IMR-90 (cell line): ENCODE measurements at regions not wholly inside any gene's neighbourhood (a gene's known extent, or its start where the extent isn't known, plus 50 kb on each side); places are given as distances from the start of the nearest gene placed in this dataset.

Experiments used
- ATAC-seq: fragments of 200-7000 bp; cut with Tn5 transposase; 2 replicates; pipeline ENCODE4 v1.9.1; 2020; ENCODE audit warnings: low read depth, mild to moderate bottlenecking, moderate library complexity
- BruUV-seq: library from RNA; stranded (reverse); fragments of 400-500 nt; replicated peaks from 2 replicates; lab custom pipeline; 2021; lab: Mats Ljungman, UMichigan
- CTCF ChIA-PET: fragments of 300-600 bp; formaldehyde crosslinking; extraction: SDS; loops from one replicate; lab custom pipeline; 2021; ENCODE audit warnings: antibody characterized with exemption; lab: Yijun Ruan, JAX
- POLR2A ChIA-PET: fragments of 300-600 bp; sonication (Branson Sonifier 250); formaldehyde crosslinking; loops from one replicate; lab custom pipeline; 2022; ENCODE audit warnings: antibody characterized with exemption; ENCODE audit not compliant: unreplicated experiment; lab: Charles Lee
- DNase-seq: peaks from one replicate; pipeline ENCODE4 v3.0.0; 2013
- H2AFZ ChIP-seq: replicated peaks from 2 replicates; pipeline ENCODE3; 2013; ENCODE audit warnings: low read length, mild to moderate bottlenecking; ENCODE audit not compliant: poor library complexity
- H2AK5ac ChIP-seq: 2 replicates; pipeline ENCODE4 v1.6.1; 2013; ENCODE audit warnings: low read depth, low read length, inconsistent platforms
- H2AK9ac ChIP-seq: replicated peaks from 2 replicates; pipeline ENCODE3; 2013; ENCODE audit warnings: mild to moderate bottlenecking, low read depth, low read length, moderate library complexity; ENCODE audit not compliant: poor library complexity
- H2BK120ac ChIP-seq: 2 replicates; pipeline ENCODE4 v1.6.1; 2013; ENCODE audit warnings: low read depth, low read length, inconsistent platforms
- H2BK15ac ChIP-seq: 3 replicates; pipeline ENCODE4 v1.6.1; 2013; ENCODE audit warnings: low read depth, low read length, inconsistent platforms
- H2BK20ac ChIP-seq: 2 replicates; pipeline ENCODE4 v1.6.1; 2013; ENCODE audit warnings: low read depth, mild to moderate bottlenecking, inconsistent platforms, low read length, moderate library complexity
- H2BK5ac ChIP-seq: 2 replicates; pipeline ENCODE4 v1.6.1; 2013; ENCODE audit warnings: mild to moderate bottlenecking, low read depth, low read length, inconsistent platforms; ENCODE audit not compliant: poor library complexity, severe bottlenecking
- H3K14ac ChIP-seq: replicated peaks from 2 replicates; pipeline ENCODE4 v1.6.1; 2013; ENCODE audit warnings: low read depth, low read length, inconsistent platforms
- H3K18ac ChIP-seq: 2 replicates; pipeline ENCODE4 v1.6.1; 2013; ENCODE audit warnings: low read depth, low read length, control low read depth
- H3K23ac ChIP-seq: 2 replicates; pipeline ENCODE4 v1.6.1; 2013; ENCODE audit warnings: low read depth, low read length, inconsistent platforms
- H3K27ac ChIP-seq: 2 replicates; pipeline ENCODE4 v1.5.1; 2013; ENCODE audit warnings: mild to moderate bottlenecking, control low read depth, low read length; ENCODE audit not compliant: insufficient read depth
- H3K27me3 ChIP-seq: 2 replicates; pipeline ENCODE4 v1.6.1; 2013; ENCODE audit warnings: low read length; ENCODE audit not compliant: control insufficient read depth, insufficient read depth
- H3K36me3 ChIP-seq: 2 replicates; pipeline ENCODE4 v1.6.1; 2013; ENCODE audit warnings: low read length, mixed read lengths; ENCODE audit not compliant: control insufficient read depth, insufficient read depth
- H3K4ac ChIP-seq: 2 replicates; pipeline ENCODE4 v1.6.1; 2013; ENCODE audit warnings: low read depth, low read length, inconsistent platforms
- H3K4me1 ChIP-seq: 2 replicates; pipeline ENCODE4 v1.6.1; 2013; ENCODE audit warnings: low read length, mixed read lengths; ENCODE audit not compliant: control insufficient read depth, insufficient read depth
- H3K4me2 ChIP-seq: 2 replicates; pipeline ENCODE4 v1.6.1; 2013; ENCODE audit warnings: low read depth, mild to moderate bottlenecking, control low read depth, low read length, moderate library complexity
- H3K4me3 ChIP-seq: 2 replicates; pipeline ENCODE4 v1.5.1; 2013; ENCODE audit warnings: low read depth, mild to moderate bottlenecking, control low read depth, low read length, moderate library complexity; ENCODE audit not compliant: insufficient read depth
- H3K56ac ChIP-seq: 2 replicates; pipeline ENCODE4 v1.6.1; 2013; ENCODE audit warnings: low read length, inconsistent platforms; ENCODE audit not compliant: insufficient read depth; ENCODE audit errors: extremely low read depth
- H3K79me1 ChIP-seq, 2 experiments: 2 replicates each; pipeline ENCODE4 v1.6.1; 2013; ENCODE audit warnings: low read length in 2 of 2, inconsistent platforms in 1 of 2, low read depth in 1 of 2
- H3K9ac ChIP-seq: 2 replicates; pipeline ENCODE4 v1.6.1; 2013; ENCODE audit warnings: low read depth, low read length, control low read depth
- H3K9me1 ChIP-seq: 2 replicates; pipeline ENCODE4 v1.6.1; 2013; ENCODE audit warnings: low read length, inconsistent platforms; ENCODE audit not compliant: insufficient read depth
- H3K9me3 ChIP-seq: 2 replicates; pipeline ENCODE4 v1.6.1; 2013; ENCODE audit warnings: low read length; ENCODE audit not compliant: control insufficient read depth, insufficient read depth
- H4K20me1 ChIP-seq: 2 replicates; pipeline ENCODE4 v1.6.1; 2013; ENCODE audit warnings: low read length, inconsistent platforms; ENCODE audit not compliant: insufficient read depth
- H4K5ac ChIP-seq: 2 replicates; pipeline ENCODE4 v1.6.1; 2013; ENCODE audit warnings: mild to moderate bottlenecking, low read depth, low read length, control low read depth
- H4K8ac ChIP-seq, 2 experiments: 2 replicates each; pipeline ENCODE4 v1.6.1; 2013; ENCODE audit warnings: low read depth in 2 of 2, low read length in 2 of 2, control low read depth in 1 of 2, inconsistent platforms in 1 of 2
- H4K91ac ChIP-seq: 2 replicates; pipeline ENCODE4 v1.6.1; 2013; ENCODE audit warnings: low read depth, low read length, inconsistent platforms; ENCODE audit not compliant: insufficient read depth
- BHLHE40 ChIP-seq: fragments of 150-350 bp; IDR thresholded peaks from 2 replicates; pipeline ENCODE4 v1.6.1; 2016; ENCODE audit warnings: mild to moderate bottlenecking, low read depth, low read length
- CEBPB ChIP-seq: IDR thresholded peaks from 2 replicates; pipeline ENCODE4 v1.6.1; 2012; ENCODE audit warnings: low read depth, low read length, improper control_type of control experiment
- ELK1 ChIP-seq: fragments of 150-350 bp; IDR thresholded peaks from 2 replicates; pipeline ENCODE4 v1.6.1; 2016; ENCODE audit warnings: low read depth, mild to moderate bottlenecking, low read length, moderate library complexity, borderline replicate concordance
- MAFK ChIP-seq: IDR thresholded peaks from 2 replicates; pipeline ENCODE4 v1.6.1; 2012; ENCODE audit warnings: low read depth, low read length, improper control_type of control experiment
- MAZ ChIP-seq: IDR thresholded peaks from 2 replicates; pipeline ENCODE4 v1.6.1; 2012; ENCODE audit warnings: low read depth, mild to moderate bottlenecking, low read length, improper control_type of control experiment, moderate library complexity, borderline replicate concordance
- MXI1 ChIP-seq: IDR thresholded peaks from 2 replicates; pipeline ENCODE4 v1.6.1; 2012; ENCODE audit warnings: low read depth, mild to moderate bottlenecking, low read length, moderate library complexity, borderline replicate concordance
- NFE2L2 ChIP-seq: fragments of 150-350 bp; IDR thresholded peaks from 2 replicates; pipeline ENCODE4 v1.6.1; 2016; ENCODE audit warnings: low read depth, mild to moderate bottlenecking, low read length
- RCOR1 ChIP-seq: IDR thresholded peaks from 2 replicates; pipeline ENCODE4 v1.6.1; 2012; ENCODE audit warnings: mild to moderate bottlenecking, low read length, improper control_type of control experiment; ENCODE audit not compliant: insufficient replicate concordance
- WGBS, 2 experiments: methylation state at CpG; one replicate each; pipeline versions ENCODE4 v1.1.5 to v1.1.7; 2013; ENCODE audit warnings: missing lambda C conversion rate in 2 of 2; ENCODE audit not compliant: insufficient read length in 1 of 2; ENCODE audit errors: extremely low coverage in 2 of 2; 5-methylcytosine and 5-hydroxymethylcytosine counted together
- dilution Hi-C: fragments of 300-500 bp; cut with HindIII; formaldehyde crosslinking; loops from one replicate; pipeline ENCODE4 v1.14.3; 2018; ENCODE audit warnings: low sequenced_read_pairs; ENCODE audit not compliant: unreplicated experiment
- in situ Hi-C: fragments of 300-500 bp; cut with MboI; formaldehyde crosslinking; loops from 3 replicates; pipeline ENCODE4 v1.14.3; 2019; ENCODE audit warnings: low sequenced_read_pairs, inconsistent platforms, mixed read lengths
- intact Hi-C: fragments of 100-400 bp; cut with micrococcal nuclease; formaldehyde crosslinking; loops from 2 replicates; pipeline ENCODE4 v1.10.0; 2022
- TF ChIP-seq, protein P1 (sequence below): conservative IDR thresholded peaks from 2 replicates; pipeline ENCODE4 v1.5.1; 2012; ENCODE audit warnings: mild to moderate bottlenecking, low read depth, low read length, improper control_type of control experiment
- TF ChIP-seq, protein P2 (sequence below): fragments of 150-350 bp; IDR thresholded peaks from 2 replicates; pipeline ENCODE4 v1.6.1; 2017; ENCODE audit warnings: mild to moderate bottlenecking, antibody characterized with exemption, low read length, low read depth

- no peak overlapping the region for H2BK15ac ChIP-seq
- no peak overlapping the region for H3K4me3 ChIP-seq
- no peak overlapping the region for H3K56ac ChIP-seq
- no peak overlapping the region for H2BK20ac ChIP-seq
- H3K79me1 ChIP-seq: no peaks in the 10 kb centered on the region
- H2AK9ac ChIP-seq: no peak overlapping the region
- no peak overlapping the region for H3K27ac ChIP-seq
- H3K9ac ChIP-seq: no peak overlapping the region
- H3K27me3 ChIP-seq: no peaks in the 10 kb centered on the region
- no peaks in the 10 kb centered on the region for H4K20me1 ChIP-seq
- dilution Hi-C loops: no loop called here
- ChIA-PET CTCF (no interaction called here), POLR2A (no interaction called here)
- ATAC-seq: no peak
- H3K36me3 ChIP-seq: no peaks in the 10 kb centered on the region
- no peak for TF ChIP-seq ELK1
- TF ChIP-seq MXI1: no peak
- TF ChIP-seq CEBPB: no peak
- TF ChIP-seq MAFK: no peak
- TF ChIP-seq MAZ: no peak
- TF ChIP-seq NFE2L2: no peak
- TF ChIP-seq, protein P1, sequence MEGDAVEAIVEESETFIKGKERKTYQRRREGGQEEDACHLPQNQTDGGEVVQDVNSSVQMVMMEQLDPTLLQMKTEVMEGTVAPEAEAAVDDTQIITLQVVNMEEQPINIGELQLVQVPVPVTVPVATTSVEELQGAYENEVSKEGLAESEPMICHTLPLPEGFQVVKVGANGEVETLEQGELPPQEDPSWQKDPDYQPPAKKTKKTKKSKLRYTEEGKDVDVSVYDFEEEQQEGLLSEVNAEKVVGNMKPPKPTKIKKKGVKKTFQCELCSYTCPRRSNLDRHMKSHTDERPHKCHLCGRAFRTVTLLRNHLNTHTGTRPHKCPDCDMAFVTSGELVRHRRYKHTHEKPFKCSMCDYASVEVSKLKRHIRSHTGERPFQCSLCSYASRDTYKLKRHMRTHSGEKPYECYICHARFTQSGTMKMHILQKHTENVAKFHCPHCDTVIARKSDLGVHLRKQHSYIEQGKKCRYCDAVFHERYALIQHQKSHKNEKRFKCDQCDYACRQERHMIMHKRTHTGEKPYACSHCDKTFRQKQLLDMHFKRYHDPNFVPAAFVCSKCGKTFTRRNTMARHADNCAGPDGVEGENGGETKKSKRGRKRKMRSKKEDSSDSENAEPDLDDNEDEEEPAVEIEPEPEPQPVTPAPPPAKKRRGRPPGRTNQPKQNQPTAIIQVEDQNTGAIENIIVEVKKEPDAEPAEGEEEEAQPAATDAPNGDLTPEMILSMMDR: no peak
- TF ChIP-seq BHLHE40: no peak
- TF ChIP-seq, protein P2, sequence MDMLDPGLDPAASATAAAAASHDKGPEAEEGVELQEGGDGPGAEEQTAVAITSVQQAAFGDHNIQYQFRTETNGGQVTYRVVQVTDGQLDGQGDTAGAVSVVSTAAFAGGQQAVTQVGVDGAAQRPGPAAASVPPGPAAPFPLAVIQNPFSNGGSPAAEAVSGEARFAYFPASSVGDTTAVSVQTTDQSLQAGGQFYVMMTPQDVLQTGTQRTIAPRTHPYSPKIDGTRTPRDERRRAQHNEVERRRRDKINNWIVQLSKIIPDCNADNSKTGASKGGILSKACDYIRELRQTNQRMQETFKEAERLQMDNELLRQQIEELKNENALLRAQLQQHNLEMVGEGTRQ: no peak
- no peak for TF ChIP-seq RCOR1
- in situ Hi-C loops: no loop called here
- no peaks in the 10 kb centered on the region for H3K9me3 ChIP-seq
- H3K4ac ChIP-seq: no peak overlapping the region
- H3K23ac ChIP-seq: no peak overlapping the region
- no peak overlapping the region for H2BK5ac ChIP-seq
- no peak overlapping the region for H4K8ac ChIP-seq
- H2AK5ac ChIP-seq: no peak overlapping the region
- no peak overlapping the region for H4K91ac ChIP-seq
- intact Hi-C loops: no loop called here
- H2BK120ac ChIP-seq: no peak overlapping the region
- no CpG with 5 or more reads among the region's 3 CpGs for WGBS, 2 experiments
- H3K18ac ChIP-seq: no peak overlapping the region
- H3K4me1 ChIP-seq: no peaks in the 10 kb centered on the region
- no peak overlapping the region for H3K14ac ChIP-seq
- peak; percentile 20 for DNase-seq
- H4K5ac ChIP-seq: no peak overlapping the region
- no TSS peak for BruUV-seq
- H3K9me1 ChIP-seq: no peaks in the 10 kb centered on the region
- H2AFZ ChIP-seq: no peak overlapping the region
- no peak overlapping the region for H3K4me2 ChIP-seq
Measured at GRCh38 chr10:52956461-52956860, 183.9 kb upstream of the MBL2 start.
